ENCODE measurements at regions not wholly inside any gene's neighbourhood (a gene's known extent, or its start where the extent isn't known, plus 50 kb on each side); places are given as distances from the start of the nearest gene placed in this dataset.

DNA sequence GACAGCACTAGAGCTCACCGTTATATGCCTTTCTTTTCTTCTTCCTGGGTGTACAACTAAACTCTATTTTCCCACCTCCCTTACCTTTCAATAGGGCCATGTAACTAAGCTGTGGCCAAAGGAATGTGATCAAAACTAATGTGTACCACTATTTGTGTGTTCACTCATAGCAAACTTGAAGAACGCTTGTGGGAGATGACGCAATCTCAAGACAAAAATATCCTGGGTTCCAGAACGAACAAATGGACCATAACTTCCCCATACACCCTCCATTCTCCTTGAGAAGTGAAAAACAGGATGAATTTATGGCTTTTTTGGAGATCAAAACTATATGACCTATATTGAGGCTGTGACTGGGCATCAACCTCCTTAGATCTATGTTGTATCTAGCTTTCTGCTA lies 139.7 kb upstream of the GLRA2 start:
- H2AK5ac ChIP-seq (ENCODE audit: insufficient read length, low read length): no peak overlapping the region
- Mint-ChIP-seq H3K27me3 (ENCODE audit: low read depth) (no peaks in the 10 kb centered on the region), H3K27ac (no peak overlapping the region), H3K4me3 (no peak overlapping the region), H3K9me3 (peaks cover 62 to 78% of the 10 kb centered on the region in 2 experiments), H3K4me1 (no peaks in the 10 kb centered on the region), H3K36me3 (ENCODE audit: insufficient read depth in 1 of 3, low read depth in 3 of 3) (peaks cover 0 to 9% (median 5%) of the 10 kb centered on the region in 3 experiments; a peak in 4 of 7 replicates)
- no peak overlapping the region for H3K9ac ChIP-seq (ENCODE audit: extremely low read depth, insufficient read length, low read length)
- no peaks in the 10 kb centered on the region for H3K9me3 ChIP-seq (ENCODE audit: control insufficient read depth, low read depth, low read length)
- H3K79me2 ChIP-seq (ENCODE audit: insufficient read depth, low read length): no peaks in the 10 kb centered on the region
- no peaks in the 10 kb centered on the region for H3K23me2 ChIP-seq (ENCODE audit: insufficient read length, low read depth, low read length, poor library complexity, severe bottlenecking)
- no peak overlapping the region for H2BK15ac ChIP-seq (ENCODE audit: low read depth, low read length)
- no peak overlapping the region for H3K23ac ChIP-seq (ENCODE audit: insufficient read length, low read depth, low read length)
- no peak for DNase-seq
- no peak overlapping the region for H4K5ac ChIP-seq (ENCODE audit: insufficient read length, low read depth, low read length)
- no peak overlapping the region for H3K4ac ChIP-seq (ENCODE audit: low read depth, low read length)
- no peak overlapping the region for H2BK20ac ChIP-seq (ENCODE audit: low read depth, low read length, poor library complexity, severe bottlenecking)
- H3K18ac ChIP-seq (ENCODE audit: insufficient read length, low read depth, low read length): no peak overlapping the region
- TF ChIP-seq, protein P1, sequence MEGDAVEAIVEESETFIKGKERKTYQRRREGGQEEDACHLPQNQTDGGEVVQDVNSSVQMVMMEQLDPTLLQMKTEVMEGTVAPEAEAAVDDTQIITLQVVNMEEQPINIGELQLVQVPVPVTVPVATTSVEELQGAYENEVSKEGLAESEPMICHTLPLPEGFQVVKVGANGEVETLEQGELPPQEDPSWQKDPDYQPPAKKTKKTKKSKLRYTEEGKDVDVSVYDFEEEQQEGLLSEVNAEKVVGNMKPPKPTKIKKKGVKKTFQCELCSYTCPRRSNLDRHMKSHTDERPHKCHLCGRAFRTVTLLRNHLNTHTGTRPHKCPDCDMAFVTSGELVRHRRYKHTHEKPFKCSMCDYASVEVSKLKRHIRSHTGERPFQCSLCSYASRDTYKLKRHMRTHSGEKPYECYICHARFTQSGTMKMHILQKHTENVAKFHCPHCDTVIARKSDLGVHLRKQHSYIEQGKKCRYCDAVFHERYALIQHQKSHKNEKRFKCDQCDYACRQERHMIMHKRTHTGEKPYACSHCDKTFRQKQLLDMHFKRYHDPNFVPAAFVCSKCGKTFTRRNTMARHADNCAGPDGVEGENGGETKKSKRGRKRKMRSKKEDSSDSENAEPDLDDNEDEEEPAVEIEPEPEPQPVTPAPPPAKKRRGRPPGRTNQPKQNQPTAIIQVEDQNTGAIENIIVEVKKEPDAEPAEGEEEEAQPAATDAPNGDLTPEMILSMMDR (conservative IDR thresholded peaks at IDR 0.05): no peak
- no peak overlapping the region for H3K4me2 ChIP-seq (ENCODE audit: insufficient read depth, insufficient read length, low read length)
- no peak overlapping the region for H3K14ac ChIP-seq (ENCODE audit: insufficient read depth, low read length)
- H3K79me1 ChIP-seq (ENCODE audit: insufficient read depth, low read depth, low read length, poor library complexity, severe bottlenecking): no peaks in the 10 kb centered on the region
- no CpG with 5 or more reads among the region's 4 CpGs for WGBS (ENCODE audit: extremely low coverage, insufficient read length, low lambda C conversion rate)
- H4K20me1 ChIP-seq (ENCODE audit: control insufficient read depth, insufficient read depth, insufficient read length): no peaks in the 10 kb centered on the region
- H2BK120ac ChIP-seq (ENCODE audit: low read depth, low read length, poor library complexity, severe bottlenecking): no peak overlapping the region
- no peak overlapping the region for H2AFZ ChIP-seq (ENCODE audit: low read length)
- no peak overlapping the region for H2BK5ac ChIP-seq (ENCODE audit: insufficient read length, low read length)
- no peaks in the 10 kb centered on the region for H3K27me3 ChIP-seq (ENCODE audit: insufficient read depth, low read length)
- H2BK12ac ChIP-seq (ENCODE audit: insufficient read length, low read depth, low read length): no peak overlapping the region
- H3T11ph ChIP-seq (ENCODE audit: low read length): no peak overlapping the region
- no peak overlapping the region for H4K8ac ChIP-seq (replicated peaks; ENCODE audit: insufficient read length, low read depth, low read length)
- H3K4me1 ChIP-seq (ENCODE audit: insufficient read depth, low read length): no peaks in the 10 kb centered on the region
- no peak overlapping the region for H4K91ac ChIP-seq (ENCODE audit: insufficient read length, low read depth, low read length)
- no peak overlapping the region for H3K56ac ChIP-seq (ENCODE audit: insufficient read length, low read depth, low read length)
- H3K27ac ChIP-seq (ENCODE audit: insufficient read length, low read depth, low read length): no peak overlapping the region
